ENCODE measurements at regions not wholly inside any gene's neighbourhood (a gene's known extent, or its start where the extent isn't known, plus 50 kb on each side); places are given as distances from the start of the nearest gene placed in this dataset.

DNA sequence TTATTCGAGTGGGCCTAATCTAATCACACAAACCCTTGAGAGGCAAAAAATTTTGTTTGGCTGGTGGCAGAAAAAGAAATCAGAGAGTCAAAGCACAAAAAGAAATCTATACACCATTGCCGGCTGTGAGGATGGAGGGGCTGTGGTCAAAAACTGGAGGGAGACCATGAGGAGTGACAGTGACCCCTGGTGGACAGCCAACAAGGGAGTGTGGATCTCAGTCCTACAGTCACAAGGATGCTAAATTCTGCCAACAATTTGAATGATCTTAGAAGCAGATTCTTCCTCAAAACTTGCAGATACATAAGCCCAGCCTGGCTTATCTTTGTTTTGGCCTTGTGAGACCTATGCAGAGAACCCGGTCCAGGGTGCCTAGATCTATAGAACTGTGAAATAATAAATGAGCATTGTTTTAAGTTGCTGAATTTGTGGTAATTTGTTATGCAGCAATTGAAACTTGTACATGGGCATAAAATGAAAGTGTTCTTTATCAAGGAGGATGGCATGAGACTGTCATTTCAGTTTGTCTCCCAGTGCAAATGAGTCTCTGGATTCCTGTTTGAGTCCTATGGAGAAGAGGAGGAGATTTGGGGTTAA, 103.0 kb upstream of the ARHGEF26 start:
- TF ChIP-seq CTCF (IDR thresholded peaks at IDR 0.05) (peak; percentile 77), POLR2AphosphoS5 (IDR thresholded peaks at IDR 0.05; ENCODE audit: low read depth, low read length) (no peak), SIN3A (IDR thresholded peaks at IDR 0.05; ENCODE audit: borderline replicate concordance, insufficient read depth, low read depth, low read length) (no peak), REST (IDR thresholded peaks at IDR 0.05; ENCODE audit: insufficient read depth in 1 of 2, low read depth in 2 of 2, low read length in 1 of 2) (no peak)

Measured in Panc1 (cell line).